Renal cortex interstitium (tissue), 11 donors: ENCODE measurements at regions not wholly inside any gene's neighbourhood (a gene's known extent, or its start where the extent isn't known, plus 50 kb on each side); places are given as distances from the start of the nearest gene placed in this dataset.
"Not testable (repeated sequence)": the region's sequence is repeated elsewhere in the genome, so short reads cannot be mapped to it uniquely, and the experiment has no call there.

Source experiments
- DNase-seq, 11 donors: peaks; one replicate each; pipeline ENCODE4 v3.0.0-alpha.2; 2013; ENCODE audit warnings: low read depth in 9 of 11, low spot score in 4 of 11; ENCODE audit errors: extremely low read depth in 1 of 11

DNA sequence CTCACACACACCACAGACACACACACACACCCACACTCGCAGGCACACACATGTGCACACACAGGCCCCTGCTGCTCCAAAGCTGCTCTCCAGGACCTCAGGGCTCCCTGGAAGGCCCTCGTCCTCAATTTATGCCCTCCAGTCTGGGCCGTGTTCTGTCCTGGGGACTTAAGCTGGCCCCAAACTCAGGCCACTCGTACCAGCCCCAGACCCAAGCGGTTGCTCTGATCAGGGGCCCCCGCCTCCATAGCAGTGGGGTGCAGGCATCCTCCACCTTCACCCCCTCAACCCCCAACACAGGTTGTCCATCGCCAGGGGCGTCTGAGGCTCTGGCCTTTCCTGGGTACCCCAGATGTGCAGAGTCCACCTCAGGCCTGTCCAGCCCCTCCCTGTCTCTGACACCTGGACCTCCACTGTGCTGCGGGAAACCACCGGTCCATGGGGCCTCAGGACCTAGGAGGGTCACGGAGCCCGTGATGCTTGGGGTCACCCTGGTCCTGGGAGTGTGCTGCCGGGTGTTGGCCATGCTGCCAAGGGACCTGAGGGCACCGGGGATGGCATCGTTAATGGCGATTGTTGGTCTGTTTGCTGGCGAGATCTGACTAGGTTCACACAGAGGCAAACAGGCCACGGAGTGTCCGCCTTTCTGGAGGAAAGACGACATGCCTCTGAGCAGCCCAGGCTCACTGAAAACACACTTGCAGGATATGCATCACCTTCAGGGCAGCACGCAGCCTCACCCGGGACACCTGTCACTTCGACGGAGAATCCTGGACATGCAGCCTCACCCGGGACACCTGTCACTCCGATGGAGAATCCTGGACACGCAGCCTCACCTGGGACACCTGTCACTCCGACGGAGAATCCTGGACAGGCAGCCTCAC is 155.6 kb downstream of the NDUFA10 start:
- DNase-seq, result no peak

DNA sequence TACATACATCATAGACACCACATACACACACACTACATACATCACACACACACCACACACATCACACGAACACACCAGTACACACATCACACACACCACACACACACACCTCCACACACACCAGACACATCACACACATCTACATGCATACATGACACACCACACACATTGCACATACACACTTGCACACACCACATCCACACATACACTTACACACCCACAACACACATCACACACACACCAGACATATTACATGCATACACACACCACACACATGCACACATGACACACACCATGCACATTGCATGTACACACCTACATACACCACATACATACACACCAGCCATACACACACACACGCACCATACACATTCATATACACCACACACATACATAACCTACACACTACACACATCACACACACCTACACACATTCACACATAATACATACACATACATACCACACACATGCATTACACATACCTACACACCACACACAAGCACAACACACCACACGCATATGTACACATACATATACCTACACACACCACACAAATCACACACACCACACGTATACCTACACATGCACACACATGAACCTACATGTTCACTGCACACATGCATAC is 156.5 kb downstream of the NDUFA10 start:
- no peak for DNase-seq

DNA sequence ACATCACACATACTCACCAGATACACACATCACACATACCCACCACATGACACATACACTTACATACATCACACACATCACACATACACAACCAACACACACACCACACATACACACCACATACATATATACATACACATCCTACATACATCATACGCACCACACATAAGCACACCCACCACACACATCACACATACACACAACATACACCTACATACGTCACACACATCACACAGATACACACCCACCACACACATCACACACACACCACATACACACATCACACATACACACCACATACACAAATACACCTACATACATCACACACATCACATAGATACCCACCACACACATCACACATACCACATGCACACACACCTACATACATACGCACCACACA is 158.4 kb downstream of the NDUFA10 start:
- DNase-seq, result no peak

DNA sequence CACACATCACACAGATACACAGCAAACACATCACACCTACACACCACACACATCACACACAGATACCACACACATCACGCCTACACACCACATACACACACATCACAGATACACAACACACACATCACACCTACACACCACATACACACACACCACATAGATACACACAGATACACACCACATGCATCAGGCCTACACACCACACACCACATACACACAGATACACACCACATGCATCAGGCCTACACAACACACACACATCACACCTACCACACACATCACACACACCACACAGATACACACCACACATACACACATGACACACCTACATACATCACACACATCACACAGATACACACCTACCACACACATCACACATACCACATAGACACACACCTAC is 158.8 kb downstream of the NDUFA10 start:
- no peak for DNase-seq

DNA sequence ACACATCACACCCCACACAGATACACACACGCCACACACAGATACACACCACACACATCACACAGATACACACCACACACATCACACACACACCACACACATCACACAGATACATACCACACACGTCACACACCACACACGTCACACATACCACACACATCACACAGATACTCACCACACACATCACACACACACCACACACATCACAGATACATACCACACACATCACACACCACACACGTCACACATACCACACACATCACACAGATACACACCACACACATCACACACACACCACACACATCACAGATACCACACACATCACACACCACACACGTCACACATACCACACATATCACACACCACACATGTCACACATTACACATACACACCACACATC is 159.3 kb downstream of the NDUFA10 start:
- not testable (repeated sequence) for DNase-seq

DNA sequence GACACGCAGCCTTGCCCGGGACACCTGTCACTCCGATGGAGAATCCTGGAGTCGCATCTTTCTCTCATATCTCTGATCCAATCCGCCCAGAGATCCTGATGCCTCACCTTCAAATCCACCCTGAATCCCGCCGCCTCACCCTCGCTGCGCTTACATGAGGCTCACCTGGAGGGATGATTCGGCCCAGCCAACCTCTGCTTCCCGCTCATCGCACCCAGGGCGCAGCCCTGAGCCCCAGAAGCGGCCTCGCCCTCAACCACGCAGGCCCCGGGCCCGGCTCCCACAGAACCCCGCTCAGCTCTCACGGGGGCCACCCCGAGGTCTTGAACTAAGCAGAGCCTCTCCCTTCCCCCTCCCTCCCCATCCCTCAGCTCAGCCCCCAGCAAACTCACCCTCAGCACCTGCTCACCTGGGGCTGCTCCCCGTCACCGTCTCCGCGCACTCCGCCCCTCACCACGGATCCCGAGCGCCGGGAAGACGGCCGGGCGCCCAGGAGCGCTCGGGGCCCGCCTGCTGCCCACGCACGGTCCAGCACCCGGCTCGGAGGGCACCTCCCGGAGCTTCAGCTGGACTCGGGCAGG is 160.0 kb downstream of the NDUFA10 start:
- no peak for DNase-seq

DNA sequence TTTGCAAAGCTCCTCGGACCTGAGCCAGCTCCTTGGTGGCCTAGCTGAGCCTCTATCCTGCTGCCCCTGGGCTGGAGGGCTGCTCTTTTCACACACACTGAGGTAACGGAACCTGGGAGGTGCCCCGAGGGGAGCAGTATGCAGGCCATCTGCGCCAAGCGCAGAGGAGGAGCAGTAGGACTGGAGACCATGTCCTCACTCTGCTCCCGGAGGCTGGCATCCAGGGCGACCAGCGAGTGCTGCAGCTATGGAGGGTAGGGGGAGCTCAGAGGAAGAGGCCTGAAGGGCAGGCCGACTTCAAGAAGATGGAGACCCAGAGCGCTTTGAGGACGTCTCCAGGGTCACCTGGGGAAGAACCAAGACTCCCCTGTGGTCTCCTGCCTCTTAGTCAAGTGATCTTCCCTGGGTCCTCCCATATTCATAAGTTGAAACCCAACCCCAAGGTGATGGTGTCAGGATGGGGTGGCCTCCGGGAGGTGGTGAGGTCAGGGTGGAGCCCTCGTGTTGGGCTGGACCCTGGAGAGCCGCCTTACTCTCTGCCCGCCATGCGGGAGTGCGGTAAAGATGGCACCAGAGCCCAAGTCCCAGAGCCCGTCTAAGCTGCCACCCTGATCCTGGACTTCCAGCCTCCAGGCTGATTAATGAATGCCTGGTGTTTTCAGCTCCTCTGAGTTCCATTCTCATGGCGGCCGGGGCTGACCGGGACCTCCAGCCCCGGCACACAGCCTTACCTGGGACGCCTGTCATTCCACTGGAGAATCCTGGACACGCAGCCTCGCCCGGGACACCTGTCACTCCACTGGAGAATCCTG is 160.7 kb downstream of the NDUFA10 start:
- no peak for DNase-seq

DNA sequence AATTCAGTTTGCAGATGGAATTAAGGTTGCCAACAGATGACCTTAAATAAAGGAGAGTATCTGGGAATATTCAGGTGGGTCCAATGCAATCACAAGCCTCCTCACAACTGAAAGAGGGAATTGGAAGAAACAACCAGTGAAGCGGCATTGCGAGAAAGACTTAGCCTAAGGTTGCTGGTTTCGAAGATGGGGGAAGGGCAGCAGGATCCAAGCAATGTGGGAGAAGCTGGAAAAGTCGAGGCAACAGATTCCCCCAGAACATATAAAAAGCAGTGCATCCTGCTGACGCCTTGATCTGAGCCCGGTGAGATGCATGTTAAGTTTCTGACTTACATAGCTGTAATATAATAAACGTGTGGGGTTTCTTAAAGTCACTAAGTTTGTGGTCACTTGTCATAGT is 162.5 kb downstream of the NDUFA10 start:
- DNase-seq, result no peak

DNA sequence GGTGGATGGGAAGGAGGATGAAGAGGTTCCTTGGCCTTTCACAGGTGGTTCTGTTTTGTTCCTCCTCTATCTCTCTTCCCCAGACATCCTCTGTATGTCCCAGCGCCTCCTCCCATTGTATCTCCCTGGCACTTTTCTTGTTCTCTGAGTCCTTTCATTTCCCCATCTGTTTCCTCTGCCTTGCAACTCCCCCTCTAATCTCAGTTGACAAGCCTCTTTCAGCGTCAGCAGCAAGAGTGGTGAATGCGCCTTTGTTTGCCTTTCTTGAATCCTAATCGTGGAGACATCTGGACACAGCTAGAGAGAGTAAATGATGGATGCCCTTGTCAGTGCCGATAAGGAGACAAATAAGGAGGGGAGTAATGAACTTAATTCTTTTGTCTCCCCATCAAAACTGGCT is 167.0 kb downstream of the NDUFA10 start:
- peak in 3 of 11 donors; percentile 20 to 35 (median 30) for DNase-seq

DNA sequence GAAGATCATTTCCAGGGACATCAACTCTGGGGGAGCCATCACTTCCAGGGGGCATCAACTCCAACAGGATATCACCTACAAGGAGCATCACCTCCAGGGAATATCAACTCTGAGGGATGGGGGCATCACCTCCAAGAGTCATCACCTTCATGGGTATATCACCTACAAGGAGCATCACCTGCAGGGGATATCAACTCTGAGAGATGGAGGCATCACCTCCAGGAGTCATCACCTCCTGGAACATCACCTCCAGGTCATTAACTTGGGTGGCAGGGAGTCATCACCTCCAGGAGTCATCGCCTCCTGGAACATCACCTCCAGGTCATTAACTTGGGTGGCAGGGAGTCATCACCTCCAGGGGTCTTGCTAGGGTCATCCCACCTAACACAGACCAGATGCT is 167.6 kb downstream of the NDUFA10 start:
- DNase-seq, result no peak

DNA sequence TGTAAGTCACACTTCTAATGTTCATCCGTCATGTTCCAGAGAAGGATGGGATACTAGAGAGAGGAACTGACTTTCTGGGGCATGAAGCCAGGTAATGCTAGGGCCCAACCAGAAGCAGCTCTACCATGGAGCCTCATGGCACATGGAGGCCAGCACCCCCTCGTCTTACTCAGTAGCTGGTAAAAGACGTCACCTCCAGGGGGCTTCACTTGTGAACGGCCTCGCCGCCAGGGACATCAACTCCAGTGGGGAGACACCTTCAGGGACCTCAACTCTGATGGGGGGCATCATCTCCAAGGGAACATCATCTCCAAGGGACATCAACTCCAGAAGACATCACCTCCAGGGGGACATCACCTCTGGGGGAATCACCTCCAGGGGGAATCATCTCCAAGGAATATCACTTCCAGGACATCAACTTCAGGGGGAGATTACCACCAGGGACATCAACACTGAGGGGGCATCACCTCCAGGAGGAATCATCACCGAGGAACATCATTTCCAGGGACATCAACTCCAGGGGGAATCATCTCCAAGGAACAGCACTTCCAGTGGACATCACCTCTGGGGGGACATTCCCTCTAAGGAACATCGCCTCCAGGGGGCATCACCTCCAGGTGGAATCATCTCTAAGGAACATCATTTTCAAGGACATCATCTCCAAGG is 168.4 kb downstream of the NDUFA10 start:
- no peak for DNase-seq

DNA sequence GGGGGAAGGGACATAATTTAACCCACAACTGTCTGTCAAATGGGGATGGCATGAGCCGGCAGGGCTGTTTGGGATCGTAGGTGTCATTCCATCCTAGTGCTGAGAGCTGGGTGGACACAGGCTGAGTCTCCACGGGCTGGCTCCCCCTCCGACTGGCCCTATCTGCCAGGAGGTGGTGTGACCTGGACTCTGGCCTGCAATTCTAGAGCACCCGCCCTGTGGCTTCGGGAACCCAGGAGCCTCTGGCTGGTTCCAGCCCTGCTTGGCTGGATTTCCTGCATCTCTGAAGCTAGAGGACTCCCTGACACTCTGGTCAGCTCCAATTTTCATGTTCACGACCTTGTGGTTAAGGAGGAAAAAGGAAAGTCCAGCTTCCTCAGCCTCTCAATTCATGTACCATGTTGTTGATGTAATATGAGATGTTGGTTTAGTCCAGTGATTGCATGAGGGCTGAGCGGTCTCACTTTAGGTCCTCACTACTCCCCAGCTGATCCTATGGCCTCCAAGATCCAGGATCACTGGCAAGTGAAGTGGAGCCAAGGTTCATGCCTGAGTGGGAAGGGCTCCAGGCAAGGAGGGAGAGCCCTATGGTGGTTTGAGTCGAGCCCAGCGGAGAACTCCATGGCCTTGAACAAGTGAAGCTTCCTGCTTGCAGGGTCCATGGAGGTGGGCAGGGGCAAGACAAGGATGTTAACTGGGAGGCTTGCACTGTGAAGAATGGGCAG is 169.1 kb downstream of the NDUFA10 start:
- peak in 1 of 11 donors; percentile 6 for DNase-seq

DNA sequence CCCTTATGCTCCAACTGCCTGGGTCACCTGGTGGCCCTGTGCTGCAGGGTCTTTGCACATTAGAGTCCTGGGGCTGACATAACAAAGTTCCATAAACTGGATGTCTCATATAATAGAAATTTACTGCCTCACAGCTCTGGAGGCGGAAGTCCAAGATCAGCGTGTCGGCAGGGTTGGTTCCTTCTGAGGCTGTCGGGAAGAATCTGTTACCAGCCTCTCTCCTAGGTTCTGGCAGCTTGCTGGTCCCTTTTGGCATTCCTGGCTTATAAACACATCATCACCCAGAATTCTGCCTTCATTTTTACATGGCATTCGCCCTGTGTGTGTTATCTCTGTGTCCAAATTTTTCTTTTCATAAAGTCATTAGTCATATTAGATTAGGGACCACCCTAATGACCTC is 170.5 kb downstream of the NDUFA10 start:
- no peak for DNase-seq

DNA sequence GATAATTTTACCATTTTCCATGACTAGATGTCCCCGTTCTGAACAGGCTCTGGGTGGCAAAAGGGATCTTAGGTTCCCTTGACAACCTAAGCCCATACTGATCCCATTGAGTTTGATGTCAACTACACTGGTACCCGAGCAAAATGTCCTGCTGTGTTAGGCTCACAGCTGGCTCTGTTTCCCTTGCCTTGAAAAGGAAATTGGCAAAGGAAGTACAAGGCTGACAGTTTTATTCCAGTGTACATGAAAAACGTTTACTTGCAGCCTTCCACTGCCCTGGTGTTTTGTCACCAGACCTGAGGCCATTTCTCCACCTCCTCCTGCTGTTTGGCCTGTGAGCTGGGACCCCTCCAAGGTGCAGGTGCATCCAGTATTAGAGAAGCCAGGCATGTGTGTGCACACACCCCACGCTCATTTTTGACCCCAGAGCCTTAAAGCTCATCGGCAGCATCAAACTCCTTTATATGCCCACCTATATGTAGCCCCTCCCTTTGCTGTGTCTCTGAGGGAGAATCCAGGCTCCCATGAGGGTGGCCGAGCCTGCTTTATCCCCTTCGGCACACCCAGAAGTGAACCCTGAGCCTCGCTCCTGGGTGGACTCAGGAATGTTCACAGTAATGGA is 171.3 kb downstream of the NDUFA10 start:
- no peak for DNase-seq

DNA sequence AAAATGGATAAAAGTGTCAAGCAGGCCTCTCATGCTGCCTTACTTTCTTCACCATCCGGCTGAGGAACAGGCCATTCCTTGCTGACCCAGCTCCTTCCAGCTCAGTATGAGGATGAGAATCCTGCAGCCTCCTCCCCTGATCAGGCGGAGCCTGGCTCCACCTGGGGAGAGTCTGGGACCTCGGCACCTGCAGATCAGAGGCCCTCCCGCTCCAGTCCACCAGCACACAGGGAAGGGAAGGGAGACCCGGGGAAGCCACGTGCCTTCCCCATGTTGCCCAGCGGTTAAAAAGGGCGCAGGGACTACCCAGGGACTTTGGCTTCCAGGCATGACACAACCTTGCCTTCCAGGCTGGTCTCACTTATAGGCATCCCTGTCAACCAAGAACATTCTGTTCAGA is 172.0 kb downstream of the NDUFA10 start:
- DNase-seq, result no peak

DNA sequence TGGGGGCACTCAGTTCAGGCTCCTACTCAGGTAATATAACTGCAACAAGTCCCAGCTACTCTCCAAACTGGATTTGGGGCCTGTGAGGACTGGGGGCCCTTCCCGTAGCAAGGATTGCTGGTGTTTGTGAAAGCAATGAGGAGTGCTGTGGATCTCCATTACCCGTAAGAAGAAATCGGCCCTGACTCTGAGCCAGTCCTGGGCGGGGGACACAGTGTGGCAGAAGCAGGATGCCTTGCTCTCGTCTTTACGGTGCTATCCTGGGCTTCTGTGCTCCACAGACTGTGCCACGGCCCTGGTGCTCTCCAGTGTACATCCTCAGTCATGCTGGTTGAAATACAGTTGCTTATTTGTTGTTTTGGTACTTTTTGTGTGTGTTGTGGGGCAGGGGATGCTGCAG is 172.9 kb downstream of the NDUFA10 start:
- DNase-seq, result no peak

DNA sequence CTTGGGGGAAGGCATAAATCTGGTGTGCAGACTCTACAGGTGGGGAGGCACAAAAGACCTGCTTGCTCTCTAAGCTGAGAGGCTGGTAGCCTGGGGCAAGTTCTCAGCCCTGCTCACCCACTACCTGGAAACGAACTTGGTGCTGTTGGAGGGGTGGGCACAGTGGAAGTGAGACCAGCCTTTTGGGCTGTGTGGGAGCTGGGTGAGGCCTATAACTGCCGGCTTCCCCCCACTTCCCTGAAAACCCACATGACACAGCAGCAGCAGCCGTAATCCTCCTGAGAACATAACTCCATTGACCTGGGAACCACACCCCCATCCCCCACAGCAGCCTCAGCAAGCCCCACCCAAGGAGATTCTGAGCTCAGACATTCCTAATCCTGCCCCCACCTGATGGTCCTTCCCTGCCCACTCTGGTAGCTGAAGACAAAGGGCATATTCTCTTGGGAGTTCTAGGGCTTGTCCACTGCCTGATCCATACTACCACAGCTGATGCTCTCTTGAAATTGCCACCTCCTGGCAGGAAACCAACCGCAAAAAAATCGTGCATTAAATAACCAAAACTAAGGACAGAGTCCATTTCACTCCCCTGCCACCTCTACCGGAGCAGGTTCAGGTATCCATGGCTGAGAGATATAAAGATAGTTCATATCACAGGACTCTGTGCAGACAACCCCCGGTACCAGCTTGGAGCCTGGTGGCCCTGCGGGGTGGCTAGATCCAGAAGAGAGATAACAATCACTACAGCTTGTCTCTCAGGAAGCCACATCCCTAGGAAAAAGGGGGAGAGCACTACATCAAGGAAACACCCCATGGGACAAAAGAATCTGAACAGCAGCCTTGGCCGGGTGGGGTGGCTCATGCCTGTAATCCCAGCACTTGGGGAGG is 178.1 kb downstream of the NDUFA10 start:
- no peak for DNase-seq
